Erythroblast (primary cell): ENCODE measurements at regions not wholly inside any gene's neighbourhood (a gene's known extent, or its start where the extent isn't known, plus 50 kb on each side); places are given as distances from the start of the nearest gene placed in this dataset.

Experiments
- GATA1 ChIP-seq: IDR thresholded peaks from 2 replicates; pipeline ENCODE4 v1.6.1; 2011; ENCODE audit warnings: low read depth, mild to moderate bottlenecking, control low read depth, low read length, moderate library complexity
- POLR2A ChIP-seq: IDR thresholded peaks from 2 replicates; pipeline ENCODE4 v1.6.1; 2011; ENCODE audit warnings: mild to moderate bottlenecking, low read length

GRCh38 chr22:48568736-48569330 is 1258.8 kb downstream of the BRD1 start:
- TF ChIP-seq POLR2A (no peak), GATA1 (no peak)
